BLaER1 treated with 17β-estradiol and CSF1 and Interleukin-3, amounts not matched to agents 10 nM and 100 nM (cell line): ENCODE measurements at regions not wholly inside any gene's neighbourhood (a gene's known extent, or its start where the extent isn't known, plus 50 kb on each side); places are given as distances from the start of the nearest gene placed in this dataset.
A peak's percentile ranks its signal among the peaks of the same experiment; 100 is the strongest.

Source experiments
- H3K27ac ChIP-seq, 11 experiments: shearing (Covaris generic); formaldehyde crosslinking; 2 replicates each; pipeline ENCODE4 v1.8.1; 2022
- H3K27me3 ChIP-seq, 11 experiments: shearing (Covaris generic); formaldehyde crosslinking; 2 replicates each; pipeline ENCODE4 v1.8.1; 2022
- H3K36me3 ChIP-seq, 11 experiments: shearing (Covaris generic); formaldehyde crosslinking; 2 replicates each; pipeline ENCODE4 v1.8.1; 2022
- H3K4me1 ChIP-seq, 10 experiments: shearing (Covaris generic); formaldehyde crosslinking; 2 replicates each; pipeline ENCODE4 v1.8.1; 2022
- H3K4me2 ChIP-seq, 11 experiments: shearing (Covaris generic); formaldehyde crosslinking; 2 replicates each; pipeline ENCODE4 v1.8.1; 2022
- H3K4me3 ChIP-seq, 10 experiments: shearing (Covaris generic); formaldehyde crosslinking; 2 replicates each; pipeline ENCODE4 v1.8.1; 2022
- H3K9ac ChIP-seq, 11 experiments: shearing (Covaris generic); formaldehyde crosslinking; 2 replicates each; pipeline ENCODE4 v1.8.1; 2022
- H3K9me3 ChIP-seq, 11 experiments: shearing (Covaris generic); formaldehyde crosslinking; replicated peaks in 1 of 11; 2 replicates each; pipeline ENCODE4 v1.8.1; 2022
- H4K20me1 ChIP-seq, 11 experiments: shearing (Covaris generic); formaldehyde crosslinking; 2 replicates each; pipeline ENCODE4 v1.8.1; 2022
- Cebpa-rat ChIP-seq, 11 experiments: shearing (Covaris generic); IDR thresholded peaks; 2 replicates each; pipeline ENCODE4 v1.8.1; 2022

GRCh38 chr12:126139355-126139754 is 1074.1 kb downstream of the AACS start:
- H3K27me3 ChIP-seq, result no peaks in the 10 kb centered on the region
- H3K4me2 ChIP-seq, result no peak overlapping the region
- no peak for TF ChIP-seq Cebpa-rat (IDR thresholded peaks at IDR 0.05)
- H3K9ac ChIP-seq, result no peak overlapping the region
- H3K9me3 ChIP-seq, result peaks cover 53 to 61% (median 58%) of the 10 kb centered on the region in 11 experiments
- H3K27ac ChIP-seq, result no peak overlapping the region
- no peaks in the 10 kb centered on the region for H3K4me1 ChIP-seq
- no peak overlapping the region for H3K4me3 ChIP-seq
- H4K20me1 ChIP-seq, result no peaks in the 10 kb centered on the region
- H3K36me3 ChIP-seq, result no peaks in the 10 kb centered on the region

- Histone ChIP-seq H4K20me1 (no peaks in the 10 kb centered on the region), H3K27me3 (no peaks in the 10 kb centered on the region), H3K4me3 (no peak overlapping the region), H3K9me3 (peaks cover 4 to 10% (median 8%) of the 10 kb centered on the region in 11 experiments; a peak in 21 of 22 replicates), H3K4me1 (no peaks in the 10 kb centered on the region), H3K36me3 (no peaks in the 10 kb centered on the region), H3K4me2 (no peak overlapping the region), H3K27ac (no peak overlapping the region), H3K9ac (no peak overlapping the region)
- TF ChIP-seq Cebpa-rat (IDR thresholded peaks at IDR 0.05), result no peak
These were observed 1079.4 kb downstream of the AACS start for GRCh38 chr12:126144603-126145002.

- Histone ChIP-seq H3K36me3 (no peaks in the 10 kb centered on the region), H3K4me1 (no peaks in the 10 kb centered on the region), H3K27ac (no peak overlapping the region), H3K4me2 (no peak overlapping the region), H3K9me3 (no peaks in the 10 kb centered on the region), H3K9ac (no peak overlapping the region), H4K20me1 (no peaks in the 10 kb centered on the region), H3K4me3 (no peak overlapping the region), H3K27me3 (no peaks in the 10 kb centered on the region)
- no peak for TF ChIP-seq Cebpa-rat (IDR thresholded peaks at IDR 0.05)
These were observed 1082.1 kb downstream of the AACS start for GRCh38 chr12:126147321-126147720.

- no peak for TF ChIP-seq Cebpa-rat (IDR thresholded peaks at IDR 0.05)
- no peak overlapping the region for H3K9ac ChIP-seq
- H3K27ac ChIP-seq, result no peak overlapping the region
- no peaks in the 10 kb centered on the region for H3K27me3 ChIP-seq
- peaks cover 0 to 18% (median 0%) of the 10 kb centered on the region in 10 experiments; a peak in 4 of 20 replicates for H3K4me1 ChIP-seq
- H3K36me3 ChIP-seq, result no peaks in the 10 kb centered on the region
- no peak overlapping the region for H3K4me3 ChIP-seq
- H3K9me3 ChIP-seq, result no peaks in the 10 kb centered on the region; a peak in 1 of 22 replicates
- H4K20me1 ChIP-seq, result no peaks in the 10 kb centered on the region
- H3K4me2 ChIP-seq, result no peak overlapping the region
These were observed 1091.8 kb downstream of the AACS start for GRCh38 chr12:126156806-126157574.

- peak in 3 of 11 experiments; percentile 9 to 71 (median 23); a peak in 3 of 22 replicates for TF ChIP-seq Cebpa-rat (IDR thresholded peaks at IDR 0.05)
- Histone ChIP-seq H3K4me1 (peaks cover 0 to 18% (median 0%) of the 10 kb centered on the region in 10 experiments; a peak in 4 of 20 replicates), H4K20me1 (no peaks in the 10 kb centered on the region), H3K9me3 (no peaks in the 10 kb centered on the region; a peak in 1 of 22 replicates), H3K4me2 (no peak overlapping the region), H3K36me3 (no peaks in the 10 kb centered on the region), H3K4me3 (no peak overlapping the region), H3K9ac (no peak overlapping the region), H3K27me3 (no peaks in the 10 kb centered on the region), H3K27ac (no peak overlapping the region)
These were observed 1092.3 kb downstream of the AACS start for GRCh38 chr12:126157575-126157966.

GRCh38 chr12:126159139-126159538 is 1093.9 kb downstream of the AACS start:
- Histone ChIP-seq H3K9me3 (no peaks in the 10 kb centered on the region; a peak in 1 of 22 replicates), H3K4me3 (no peak overlapping the region), H3K4me1 (peaks cover 0 to 18% (median 0%) of the 10 kb centered on the region in 10 experiments; a peak in 4 of 20 replicates), H3K4me2 (no peak overlapping the region), H3K9ac (no peak overlapping the region), H3K27me3 (no peaks in the 10 kb centered on the region), H3K36me3 (no peaks in the 10 kb centered on the region), H3K27ac (no peak overlapping the region), H4K20me1 (no peaks in the 10 kb centered on the region)
- TF ChIP-seq Cebpa-rat (IDR thresholded peaks at IDR 0.05), result no peak

GRCh38 chr12:126160912-126161311 is 1095.7 kb downstream of the AACS start:
- Histone ChIP-seq H3K4me3 (no peak overlapping the region), H3K9me3 (peaks cover 0 to 4% (median 0%) of the 10 kb centered on the region in 11 experiments; a peak in 2 of 22 replicates), H3K27me3 (no peaks in the 10 kb centered on the region), H3K4me1 (peaks cover 0 to 17% (median 0%) of the 10 kb centered on the region in 10 experiments; a peak in 4 of 20 replicates), H3K4me2 (peak overlapping the region in 1 of 11 experiments; percentile 3; a peak in 1 of 22 replicates), H3K9ac (no peak overlapping the region), H4K20me1 (no peaks in the 10 kb centered on the region), H3K27ac (no peak overlapping the region), H3K36me3 (no peaks in the 10 kb centered on the region)
- TF ChIP-seq Cebpa-rat (IDR thresholded peaks at IDR 0.05), result no peak

GRCh38 chr12:126163984-126164383 is 1098.7 kb downstream of the AACS start:
- H3K27ac ChIP-seq, result no peak overlapping the region
- H3K4me3 ChIP-seq, result no peak overlapping the region
- no peaks in the 10 kb centered on the region for H4K20me1 ChIP-seq
- H3K9me3 ChIP-seq, result peaks cover 0 to 9% (median 0%) of the 10 kb centered on the region in 11 experiments; a peak in 2 of 22 replicates
- no peak for TF ChIP-seq Cebpa-rat (IDR thresholded peaks at IDR 0.05)
- no peak overlapping the region for H3K4me2 ChIP-seq
- H3K36me3 ChIP-seq, result no peaks in the 10 kb centered on the region
- H3K4me1 ChIP-seq, result peaks cover 0 to 10% (median 0%) of the 10 kb centered on the region in 10 experiments; a peak in 2 of 20 replicates
- H3K27me3 ChIP-seq, result no peaks in the 10 kb centered on the region
- no peak overlapping the region for H3K9ac ChIP-seq

GRCh38 chr12:126171937-126172559 is 1106.8 kb downstream of the AACS start:
- Histone ChIP-seq H3K27me3 (no peaks in the 10 kb centered on the region), H4K20me1 (no peaks in the 10 kb centered on the region), H3K27ac (no peak overlapping the region), H3K4me1 (no peaks in the 10 kb centered on the region), H3K9me3 (no peaks in the 10 kb centered on the region), H3K36me3 (no peaks in the 10 kb centered on the region), H3K4me2 (no peak overlapping the region), H3K4me3 (no peak overlapping the region), H3K9ac (no peak overlapping the region)
- no peak for TF ChIP-seq Cebpa-rat (IDR thresholded peaks at IDR 0.05)
